HEK293 (cell line): ENCODE measurements at regions not wholly inside any gene's neighbourhood (a gene's known extent, or its start where the extent isn't known, plus 50 kb on each side); places are given as distances from the start of the nearest gene placed in this dataset.
"Not testable (repeated sequence)": the region's sequence is repeated elsewhere in the genome, so short reads cannot be mapped to it uniquely, and the experiment has no call there.

ENCODE experiments used
- CTCF ChIA-PET: fragments of 350-600 bp; formaldehyde crosslinking; extraction: SDS; loops from one replicate; lab custom pipeline; 2021; ENCODE audit warnings: antibody characterized with exemption; lab: Yijun Ruan, JAX
- POLR2A ChIA-PET: fragments of 300-600 bp; formaldehyde crosslinking; extraction: SDS; loops from one replicate; lab custom pipeline; 2020; ENCODE audit warnings: antibody characterized with exemption, inconsistent platforms; lab: Yijun Ruan, JAX
- H3K27ac ChIP-seq: fragments of 200-500 bp; sonication (Bioruptor generic); 2 replicates; pipeline ENCODE4 v1.5.1; 2014; ENCODE audit warnings: low read depth, low read length, control low read depth, inconsistent platforms; ENCODE audit errors: extremely low read depth
- H3K36me3 ChIP-seq, 2 experiments: fragments of 200-500 bp in 1 of 2; sonication (Bioruptor generic) in 1 of 2; 1 replicate in 1 of 2; 2 replicates in 1 of 2; pipeline ENCODE4 v1.5.1; 2014 to 2017; ENCODE audit warnings: inconsistent platforms in 2 of 2, low read length in 2 of 2; ENCODE audit not compliant: control insufficient read depth in 2 of 2, insufficient read depth in 1 of 2
- H3K4me1 ChIP-seq: fragments of 200-500 bp; sonication (Bioruptor generic); 2 replicates; pipeline ENCODE4 v1.5.1; 2014; ENCODE audit warnings: mild to moderate bottlenecking, low read length, inconsistent platforms; ENCODE audit not compliant: control insufficient read depth, insufficient read depth
- H3K4me3 ChIP-seq: 2 replicates; pipeline ENCODE4 v1.5.1; 2011; ENCODE audit warnings: low read depth, mild to moderate bottlenecking, control low read depth, low read length, moderate library complexity
- H3K9me3 ChIP-seq: fragments of 200-500 bp; sonication (Bioruptor generic); 2 replicates; pipeline ENCODE4 v1.5.1; 2014; ENCODE audit warnings: low read depth, low read length, inconsistent platforms; ENCODE audit not compliant: control insufficient read depth, insufficient read depth
- FEZF1 ChIP-seq: fragments of 450-650 bp; formaldehyde crosslinking; IDR thresholded peaks from 2 replicates; pipeline ENCODE4 v1.5.1; 2016; ENCODE audit warnings: missing biosample characterization, missing genetic modification characterization
- KLF16 ChIP-seq: fragments of 450-650 bp; formaldehyde crosslinking; IDR thresholded peaks from 2 replicates; pipeline ENCODE4 v1.5.1; 2017; ENCODE audit warnings: missing biosample characterization, missing genetic modification characterization
- KLF9 ChIP-seq: fragments of 450-650 bp; formaldehyde crosslinking; IDR thresholded peaks from 2 replicates; pipeline ENCODE4 v1.5.1; 2016; ENCODE audit warnings: missing biosample characterization, missing genetic modification characterization, low read depth
- MZF1 ChIP-seq: fragments of 450-650 bp; formaldehyde crosslinking; IDR thresholded peaks from 2 replicates; pipeline ENCODE4 v1.5.1; 2017; ENCODE audit warnings: missing biosample characterization, missing genetic modification characterization, borderline replicate concordance
- OVOL3 ChIP-seq: fragments of 450-650 bp; formaldehyde crosslinking; IDR thresholded peaks from 2 replicates; pipeline ENCODE4 v1.5.1; 2016; ENCODE audit warnings: missing biosample characterization, missing genetic modification characterization
- REPIN1 ChIP-seq: fragments of 450-650 bp; formaldehyde crosslinking; IDR thresholded peaks from 2 replicates; pipeline ENCODE4 v1.5.1; 2017; ENCODE audit warnings: missing biosample characterization, missing genetic modification characterization, low read depth
- ZEB2 ChIP-seq: fragments of 450-650 bp; formaldehyde crosslinking; IDR thresholded peaks from 2 replicates; pipeline ENCODE4 v1.5.1; 2016; ENCODE audit warnings: missing biosample characterization, missing genetic modification characterization
- ZFP3 ChIP-seq: fragments of 450-650 bp; formaldehyde crosslinking; IDR thresholded peaks from 2 replicates; pipeline ENCODE4 v1.5.1; 2016; ENCODE audit warnings: low read depth, missing biosample characterization, missing genetic modification characterization
- ZFP37 ChIP-seq: fragments of 450-650 bp; formaldehyde crosslinking; IDR thresholded peaks from 2 replicates; pipeline ENCODE4 v1.5.1; 2016; ENCODE audit warnings: missing biosample characterization, missing genetic modification characterization
- ZNF112 ChIP-seq: fragments of 450-650 bp; formaldehyde crosslinking; IDR thresholded peaks from 2 replicates; pipeline ENCODE4 v1.5.0; 2017; ENCODE audit warnings: missing biosample characterization, missing genetic modification characterization
- ZNF146 ChIP-seq: fragments of 450-650 bp; formaldehyde crosslinking; IDR thresholded peaks from 2 replicates; pipeline ENCODE4 v1.5.1; 2016; ENCODE audit warnings: missing biosample characterization, missing genetic modification characterization
- ZNF214 ChIP-seq: fragments of 450-650 bp; formaldehyde crosslinking; IDR thresholded peaks from 2 replicates; pipeline ENCODE4 v1.5.1; 2017; ENCODE audit warnings: missing biosample characterization, mild to moderate bottlenecking, missing genetic modification characterization, borderline replicate concordance
- ZNF221 ChIP-seq: fragments of 450-650 bp; formaldehyde crosslinking; IDR thresholded peaks from 2 replicates; pipeline ENCODE4 v1.5.1; 2017; ENCODE audit warnings: missing biosample characterization, missing genetic modification characterization, borderline replicate concordance
- ZNF223 ChIP-seq: fragments of 450-650 bp; formaldehyde crosslinking; IDR thresholded peaks from 2 replicates; pipeline ENCODE4 v1.5.1; 2016; ENCODE audit warnings: missing biosample characterization, missing genetic modification characterization
- ZNF311 ChIP-seq: fragments of 450-650 bp; formaldehyde crosslinking; IDR thresholded peaks from 2 replicates; pipeline ENCODE4 v1.5.1; 2017; ENCODE audit warnings: missing biosample characterization, missing genetic modification characterization, borderline replicate concordance
- ZNF366 ChIP-seq: fragments of 450-650 bp; formaldehyde crosslinking; conservative IDR thresholded peaks from 2 replicates; pipeline ENCODE4 v1.5.1; 2016; ENCODE audit warnings: missing biosample characterization, missing genetic modification characterization
- ZNF426 ChIP-seq: fragments of 450-650 bp; formaldehyde crosslinking; IDR thresholded peaks from 2 replicates; pipeline ENCODE4 v1.5.1; 2017; ENCODE audit warnings: missing biosample characterization, missing genetic modification characterization, mild to moderate bottlenecking, inconsistent platforms, moderate library complexity
- ZNF473 ChIP-seq: fragments of 450-650 bp; formaldehyde crosslinking; IDR thresholded peaks from 2 replicates; pipeline ENCODE4 v1.5.1; 2017; ENCODE audit warnings: missing biosample characterization, missing genetic modification characterization
- ZNF549 ChIP-seq: fragments of 450-650 bp; IDR thresholded peaks from 2 replicates; pipeline ENCODE4 v1.5.1; 2018; ENCODE audit warnings: missing biosample characterization, missing genetic modification characterization, mild to moderate bottlenecking, inconsistent platforms, moderate library complexity
- ZNF555 ChIP-seq: fragments of 450-650 bp; formaldehyde crosslinking; conservative IDR thresholded peaks from 2 replicates; pipeline ENCODE4 v1.5.1; 2017; ENCODE audit warnings: missing biosample characterization, mild to moderate bottlenecking, missing genetic modification characterization, inconsistent platforms
- ZNF600 ChIP-seq: fragments of 450-650 bp; formaldehyde crosslinking; IDR thresholded peaks from 2 replicates; pipeline ENCODE4 v1.5.1; 2016; ENCODE audit warnings: missing biosample characterization, missing genetic modification characterization
- ZNF621 ChIP-seq: fragments of 450-650 bp; formaldehyde crosslinking; IDR thresholded peaks from 2 replicates; pipeline ENCODE4 v1.5.1; 2017; ENCODE audit warnings: missing biosample characterization, missing genetic modification characterization
- ZNF624 ChIP-seq: fragments of 450-650 bp; formaldehyde crosslinking; IDR thresholded peaks from 2 replicates; pipeline ENCODE4 v1.5.1; 2017; ENCODE audit warnings: missing biosample characterization, missing genetic modification characterization
- ZNF654 ChIP-seq: fragments of 450-650 bp; formaldehyde crosslinking; IDR thresholded peaks from 2 replicates; pipeline ENCODE4 v1.5.1; 2016; ENCODE audit warnings: low read depth, missing biosample characterization, missing genetic modification characterization
- ZSCAN30 ChIP-seq: fragments of 450-650 bp; IDR thresholded peaks from 2 replicates; pipeline ENCODE4 v1.5.1; 2018; ENCODE audit warnings: missing biosample characterization, mild to moderate bottlenecking, missing genetic modification characterization, moderate library complexity
- TF ChIP-seq, protein P1 (sequence below): fragments of 450-650 bp; formaldehyde crosslinking; IDR thresholded peaks from 2 replicates; pipeline ENCODE4 v1.5.1; 2017; ENCODE audit warnings: missing biosample characterization, missing genetic modification characterization
- TF ChIP-seq, protein P2 (sequence below): fragments of 450-650 bp; formaldehyde crosslinking; IDR thresholded peaks from 2 replicates; pipeline ENCODE4 v1.5.1; 2016; ENCODE audit warnings: missing biosample characterization, missing genetic modification characterization
- TF ChIP-seq, protein P3 (sequence below): fragments of 450-650 bp; formaldehyde crosslinking; IDR thresholded peaks from 2 replicates; pipeline ENCODE4 v1.5.1; 2016; ENCODE audit warnings: missing biosample characterization, missing genetic modification characterization

DNA sequence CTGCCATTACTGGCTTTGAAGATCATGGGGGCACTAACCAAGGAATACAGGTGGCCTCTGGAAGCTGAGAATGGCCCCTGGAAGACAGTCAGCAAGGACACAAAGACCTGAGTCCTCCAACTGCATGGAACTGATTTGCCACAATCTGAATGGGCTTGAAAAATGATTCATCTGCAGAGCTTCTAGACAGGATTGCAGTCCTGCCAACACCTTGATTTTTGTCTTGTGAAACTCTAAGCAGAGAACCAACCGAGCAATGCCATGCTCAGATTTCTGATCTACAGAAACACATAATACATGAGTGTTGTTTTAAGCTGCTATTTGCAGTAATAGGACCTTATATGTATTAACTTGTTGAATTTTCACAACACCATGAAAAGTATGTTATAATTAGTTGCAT, 66.1 kb upstream of the SLC13A1 start:
- Histone ChIP-seq H3K4me1 (no peaks in the 10 kb centered on the region), H3K36me3 (no peaks in the 10 kb centered on the region), H3K9me3 (no peaks in the 10 kb centered on the region), H3K27ac (no peak overlapping the region), H3K4me3 (no peak overlapping the region)
- no peak for TF ChIP-seq ZNF366
- no peak for TF ChIP-seq MZF1 (tag by site-specific recombination)
- TF ChIP-seq ZNF223 (tag by site-specific recombination) = no peak
- TF ChIP-seq ZNF426 (tag by site-specific recombination) = no peak
- no peak for TF ChIP-seq ZNF621
- CTCF ChIA-PET = interaction anchor here (0.6 kb wide), 1 partner anchor 16 kb away, joined by 4 read pairs; no protein-coding TSS in a partner anchor
- POLR2A ChIA-PET = no interaction called here

DNA sequence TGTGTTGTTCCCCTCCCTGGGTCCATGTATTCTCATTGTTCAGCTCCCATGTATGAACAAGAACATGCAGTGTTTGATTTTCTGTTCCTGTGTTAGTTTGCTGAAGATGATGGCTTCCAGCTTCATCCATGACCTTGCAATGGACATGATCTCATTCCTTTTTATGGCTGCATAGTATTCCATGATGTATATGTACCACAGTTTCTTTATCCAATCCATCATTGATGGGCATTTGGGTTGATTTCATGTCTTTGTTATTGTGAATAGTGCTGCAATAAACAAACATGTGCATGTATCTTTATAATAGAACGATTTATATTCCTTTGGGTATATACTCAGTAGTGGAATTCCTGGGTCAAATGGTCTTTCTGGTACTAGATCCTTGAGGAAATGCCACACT, 65.1 kb upstream of the SLC13A1 start:
- not testable (repeated sequence) for H3K27ac ChIP-seq, H3K4me1 ChIP-seq, H3K9me3 ChIP-seq, H3K4me3 ChIP-seq, H3K36me3 ChIP-seq
- POLR2A ChIA-PET = interaction anchor here (0.7 kb wide), 1 partner anchor 305 kb away, joined by 12 read pairs; no protein-coding TSS in a partner anchor
- peak; percentile 37; the same call in 1 of the 2 replicates for TF ChIP-seq ZNF146
- CTCF ChIA-PET = interaction anchor here (0.8 kb wide), 1 partner anchor 110 kb away, joined by 5 read pairs; no protein-coding TSS in a partner anchor

DNA sequence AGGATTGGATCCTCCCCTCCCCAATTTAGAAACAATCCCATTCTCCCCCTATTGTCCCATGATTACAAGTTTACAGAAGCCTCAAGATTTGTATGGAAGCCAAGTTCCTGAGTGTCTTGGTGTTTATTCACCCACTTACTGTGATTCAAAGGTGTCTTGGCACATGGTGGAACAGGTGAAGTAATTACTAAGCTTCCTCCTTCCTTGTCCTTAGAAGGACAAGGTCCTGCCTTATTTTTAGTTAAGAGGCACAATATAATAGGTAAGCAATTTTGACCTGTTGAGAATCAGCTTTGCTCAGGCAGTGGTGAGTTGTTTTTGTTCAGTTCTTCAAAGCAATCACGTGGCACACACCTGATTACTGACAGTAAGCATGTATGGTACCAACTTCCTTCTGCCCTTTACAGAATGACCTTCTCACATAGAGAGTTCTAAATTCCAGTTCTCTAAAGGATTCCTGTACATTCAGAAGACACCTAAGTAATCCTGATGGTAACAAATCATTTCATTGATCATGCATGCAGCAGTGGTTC, 60.7 kb upstream of the SLC13A1 start:
- POLR2A ChIA-PET = no interaction called here
- CTCF ChIA-PET = no interaction called here
- no peak for TF ChIP-seq ZNF221 (tag by site-specific recombination)
- no peak for TF ChIP-seq ZNF311 (tag by site-specific recombination)
- no peak for TF ChIP-seq ZNF624 (tag by site-specific recombination)
- TF ChIP-seq, protein P1, sequence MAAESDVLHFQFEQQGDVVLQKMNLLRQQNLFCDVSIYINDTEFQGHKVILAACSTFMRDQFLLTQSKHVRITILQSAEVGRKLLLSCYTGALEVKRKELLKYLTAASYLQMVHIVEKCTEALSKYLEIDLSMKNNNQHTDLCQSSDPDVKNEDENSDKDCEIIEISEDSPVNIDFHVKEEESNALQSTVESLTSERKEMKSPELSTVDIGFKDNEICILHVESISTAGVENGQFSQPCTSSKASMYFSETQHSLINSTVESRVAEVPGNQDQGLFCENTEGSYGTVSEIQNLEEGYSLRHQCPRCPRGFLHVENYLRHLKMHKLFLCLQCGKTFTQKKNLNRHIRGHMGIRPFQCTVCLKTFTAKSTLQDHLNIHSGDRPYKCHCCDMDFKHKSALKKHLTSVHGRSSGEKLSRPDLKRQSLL = no peak
- no peak for TF ChIP-seq ZNF555 (tag by site-specific recombination)
- TF ChIP-seq ZSCAN30 = no peak
- TF ChIP-seq KLF9 = no peak

DNA sequence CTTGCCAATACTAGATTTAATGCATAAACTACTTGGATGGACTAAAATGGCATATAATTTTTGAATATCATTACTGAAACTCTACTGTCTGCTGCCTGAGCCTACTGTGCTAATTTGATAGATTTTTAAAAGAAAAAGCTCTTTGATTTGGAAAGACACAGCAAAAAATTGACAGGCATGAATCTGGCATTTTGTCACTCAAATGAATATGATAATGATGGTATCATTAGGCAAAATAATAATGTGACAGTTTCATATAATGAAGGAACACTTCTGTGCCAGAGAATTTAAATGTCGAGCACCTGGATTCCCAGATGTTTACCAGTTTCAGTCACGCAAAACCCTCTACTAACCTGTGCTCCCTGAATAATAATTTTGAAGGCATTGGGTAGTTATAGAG, 60.0 kb upstream of the SLC13A1 start:
- CTCF ChIA-PET = no interaction called here

More for the DNA sequence above, 60.7 kb upstream of the SLC13A1 start:
- Histone ChIP-seq H3K36me3 (no peaks in the 10 kb centered on the region), H3K27ac (no peak overlapping the region), H3K4me3 (no peak overlapping the region), H3K4me1 (no peaks in the 10 kb centered on the region), H3K9me3 (no peaks in the 10 kb centered on the region)

More for the DNA sequence above, 60.0 kb upstream of the SLC13A1 start:
- TF ChIP-seq ZNF214 (tag by site-specific recombination) (no peak), ZNF473 (no peak), ZNF549 (tag by site-specific recombination) (no peak), ZNF624 (tag by site-specific recombination) (no peak), ZEB2 (tag by site-specific recombination) (no peak), ZNF223 (tag by site-specific recombination) (no peak), ZSCAN30 (no peak), ZFP3 (tag by site-specific recombination) (no peak), ZNF654 (no peak), MZF1 (tag by site-specific recombination) (no peak), KLF16 (no peak), ZFP37 (no peak), ZNF600 (tag by site-specific recombination) (no peak), OVOL3 (tag by site-specific recombination) (no peak), FEZF1 (no peak), REPIN1 (no peak), ZNF112 (tag by site-specific recombination) (no peak)
- TF ChIP-seq, protein P2, sequence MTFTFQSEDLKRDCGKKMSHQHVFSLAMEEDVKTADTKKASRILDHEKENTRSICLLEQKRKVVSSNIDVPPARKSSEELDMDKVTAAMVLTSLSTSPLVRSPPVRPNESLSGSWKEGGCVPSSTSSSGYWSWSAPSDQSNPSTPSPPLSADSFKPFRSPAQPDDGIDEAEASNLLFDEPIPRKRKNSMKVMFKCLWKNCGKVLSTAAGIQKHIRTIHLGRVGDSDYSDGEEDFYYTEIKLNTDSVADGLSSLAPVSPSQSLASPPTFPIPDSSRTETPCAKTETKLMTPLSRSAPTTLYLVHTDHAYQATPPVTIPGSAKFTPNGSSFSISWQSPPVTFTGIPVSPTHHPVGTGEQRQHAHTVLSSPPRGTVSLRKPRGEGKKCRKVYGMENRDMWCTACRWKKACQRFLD (tag by site-specific recombination) = no peak
- TF ChIP-seq, protein P3, sequence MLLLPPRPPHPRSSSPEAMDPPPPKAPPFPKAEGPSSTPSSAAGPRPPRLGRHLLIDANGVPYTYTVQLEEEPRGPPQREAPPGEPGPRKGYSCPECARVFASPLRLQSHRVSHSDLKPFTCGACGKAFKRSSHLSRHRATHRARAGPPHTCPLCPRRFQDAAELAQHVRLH (tag by site-specific recombination) = no peak
- POLR2A ChIA-PET = no interaction called here
- H3K9me3 ChIP-seq = no peaks in the 10 kb centered on the region
- H3K36me3 ChIP-seq = no peaks in the 10 kb centered on the region
- H3K4me3 ChIP-seq = no peak overlapping the region
- H3K27ac ChIP-seq = no peak overlapping the region
- H3K4me1 ChIP-seq = no peaks in the 10 kb centered on the region
